AG04449 (cell line): ENCODE measurements at regions not wholly inside any gene's neighbourhood (a gene's known extent, or its start where the extent isn't known, plus 50 kb on each side); places are given as distances from the start of the nearest gene placed in this dataset.

Source experiments
- CTCF ChIA-PET: fragments of 350-600 bp; formaldehyde crosslinking; extraction: SDS; loops from one replicate; lab custom pipeline; 2021; ENCODE audit warnings: antibody characterized with exemption; lab: Yijun Ruan, JAX
- POLR2A ChIA-PET: fragments of 400-600, 350-600 bp; formaldehyde crosslinking; extraction: SDS; loops from one replicate; lab custom pipeline; 2020; ENCODE audit warnings: antibody characterized with exemption, inconsistent platforms; lab: Yijun Ruan, JAX
- DNase-seq: peaks from one replicate; pipeline ENCODE4 v3.0.0-alpha.2; 2010; ENCODE audit warnings: low read depth, low spot score
- H3K4me3 ChIP-seq: 2 replicates; pipeline ENCODE4 v1.5.1; 2011; ENCODE audit warnings: low read depth, mild to moderate bottlenecking, control low read depth, low read length
- CTCF ChIP-seq: IDR thresholded peaks from one replicate; pipeline ENCODE4 v1.5.1; 2011; ENCODE audit warnings: mild to moderate bottlenecking, moderate library complexity, low read length, control low read depth, inconsistent platforms; ENCODE audit not compliant: insufficient read depth; ENCODE audit errors: missing control alignments

- ChIA-PET CTCF (no interaction called here), POLR2A (no interaction called here)
- TF ChIP-seq CTCF: no peak
- H3K4me3 ChIP-seq: no peak overlapping the region
- DNase-seq: no peak
Measured at GRCh38 chr2:2938481-2938880, 439.1 kb downstream of the EIPR1 start.

GRCh38 chr2:2935445-2936149 lies 442.0 kb downstream of the EIPR1 start:
- POLR2A ChIA-PET: no interaction called here
- no peak overlapping the region for H3K4me3 ChIP-seq
- no peak for DNase-seq
- CTCF ChIA-PET: no interaction called here
- no peak for TF ChIP-seq CTCF

GRCh38 chr2:2933426-2933825 lies 444.2 kb downstream of the EIPR1 start:
- ChIA-PET POLR2A (no interaction called here), CTCF (no interaction called here)
- TF ChIP-seq CTCF: no peak
- H3K4me3 ChIP-seq: no peak overlapping the region
- no peak for DNase-seq

- POLR2A ChIA-PET: no interaction called here
- CTCF ChIA-PET: no interaction called here
- H3K4me3 ChIP-seq: no peak overlapping the region
- no peak for DNase-seq
- TF ChIP-seq CTCF: no peak
Measured at GRCh38 chr2:2932692-2933305, 444.8 kb downstream of the EIPR1 start.

GRCh38 chr2:2932189-2932588 lies 445.4 kb downstream of the EIPR1 start:
- DNase-seq: no peak
- CTCF ChIA-PET: no interaction called here
- POLR2A ChIA-PET: no interaction called here
- no peak for TF ChIP-seq CTCF
- no peak overlapping the region for H3K4me3 ChIP-seq

- ChIA-PET CTCF (no interaction called here), POLR2A (no interaction called here)
- DNase-seq: no peak
- no peak overlapping the region for H3K4me3 ChIP-seq
- no peak for TF ChIP-seq CTCF
Measured at GRCh38 chr2:2931318-2932075, 446.1 kb downstream of the EIPR1 start.
